GM18868 (cell line): ENCODE measurements at regions not wholly inside any gene's neighbourhood (a gene's known extent, or its start where the extent isn't known, plus 50 kb on each side); places are given as distances from the start of the nearest gene placed in this dataset.

ENCODE experiments used
- ATAC-seq: cut with Tn5 transposase; IDR thresholded peaks from one replicate; pipeline ENCODE4 v1.9.1; 2021; ENCODE audit warnings: mild to moderate bottlenecking, moderate library complexity; ENCODE audit not compliant: unreplicated experiment

- ATAC-seq: no peak
Observed at GRCh38 chr18:45168866-45169600, 446.2 kb upstream of the SLC14A2 start.

DNA sequence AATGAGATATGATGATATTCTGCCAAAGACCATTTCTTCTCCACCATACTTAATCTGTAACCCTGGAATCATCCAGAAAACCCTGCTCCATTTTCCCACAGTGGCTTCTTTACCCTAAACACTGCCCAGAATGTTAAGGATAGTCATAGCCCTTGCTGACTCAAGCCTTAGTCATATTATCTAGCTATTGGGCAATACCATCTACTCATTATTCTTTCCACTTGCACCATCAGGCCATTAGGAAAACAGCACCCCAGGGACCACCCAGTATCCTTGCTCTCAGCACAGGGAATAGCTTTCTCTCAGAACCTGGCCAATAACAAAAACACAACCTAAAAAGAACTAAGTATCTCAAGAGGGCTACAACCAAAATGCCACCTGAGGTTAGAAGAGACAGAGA, 445.7 kb upstream of the SLC14A2 start:
- no peak for ATAC-seq

GRCh38 chr18:45171679-45172191, 443.5 kb upstream of the SLC14A2 start:
- no peak for ATAC-seq

GRCh38 chr18:45173327-45173726, 441.9 kb upstream of the SLC14A2 start:
- ATAC-seq: no peak

GRCh38 chr18:45173799-45174519, 441.3 kb upstream of the SLC14A2 start:
- ATAC-seq: no peak

DNA sequence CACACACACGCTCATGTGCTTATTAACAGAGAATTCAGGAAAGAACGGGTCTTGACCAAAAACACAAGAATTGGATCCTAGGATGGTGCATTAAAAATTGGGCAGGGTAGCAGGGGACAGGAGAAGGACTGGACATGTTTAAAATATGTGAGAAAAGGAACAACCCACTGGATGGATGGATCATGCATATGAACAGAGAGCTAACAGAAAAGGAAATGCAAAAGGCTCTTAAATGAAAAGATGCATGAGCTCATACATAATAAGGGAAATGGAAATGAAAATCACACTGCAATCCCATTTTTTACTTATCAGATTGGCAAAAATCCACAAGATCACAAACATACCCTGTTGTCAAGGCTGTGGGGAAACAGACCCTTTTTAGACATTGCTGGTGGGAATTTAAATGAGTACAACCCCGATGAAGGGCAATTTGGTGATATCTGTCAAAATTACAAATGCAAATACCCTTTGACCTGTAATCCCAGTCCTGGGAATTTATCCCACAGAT, 440.6 kb upstream of the SLC14A2 start:
- no peak for ATAC-seq

- no peak for ATAC-seq
Observed at GRCh38 chr18:45175511-45175910, 439.8 kb upstream of the SLC14A2 start.

- no peak for ATAC-seq
Observed at GRCh38 chr18:45186832-45187231, 428.4 kb upstream of the SLC14A2 start.

DNA sequence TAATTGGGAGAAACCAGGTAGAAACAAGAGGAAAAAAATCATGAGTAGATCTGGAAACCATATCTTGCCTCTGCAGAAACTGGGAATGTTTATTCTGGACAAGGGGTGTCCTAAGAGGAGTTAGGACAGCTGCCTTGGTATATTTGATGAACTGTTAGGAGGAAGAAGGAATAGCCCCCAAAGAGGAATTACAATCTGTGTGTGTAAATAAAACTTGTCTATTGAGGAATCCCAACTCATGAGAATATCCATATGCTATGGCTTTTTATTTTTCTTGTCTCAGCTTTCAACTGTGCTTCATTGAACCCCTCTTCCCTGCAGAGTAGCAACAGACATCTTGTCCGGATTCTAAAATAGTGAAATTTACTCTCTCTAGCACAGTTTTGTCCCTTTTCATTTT, 423.5 kb upstream of the SLC14A2 start:
- no peak for ATAC-seq

DNA sequence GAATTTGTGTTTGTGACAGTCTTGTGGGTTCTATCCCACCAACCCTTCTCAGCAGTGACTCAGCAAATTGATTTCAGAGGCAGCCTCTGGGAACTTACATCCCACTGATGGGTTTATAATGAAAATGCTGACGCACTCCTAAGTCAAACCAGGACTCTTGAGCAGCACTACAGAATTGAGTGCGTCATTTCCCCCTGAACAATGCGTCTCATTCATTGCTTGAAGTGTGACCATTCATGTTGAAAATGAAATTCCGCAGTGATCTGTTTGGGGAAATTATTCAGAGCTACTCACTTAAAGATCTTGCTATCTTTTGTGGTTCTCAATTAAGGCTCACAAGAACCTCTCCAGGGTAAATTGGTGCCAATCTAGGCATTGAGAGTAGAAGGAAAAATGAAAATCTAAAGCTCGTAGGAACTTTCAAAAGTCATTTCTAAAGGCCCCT, 417.7 kb upstream of the SLC14A2 start:
- peak; percentile 100 for ATAC-seq

DNA sequence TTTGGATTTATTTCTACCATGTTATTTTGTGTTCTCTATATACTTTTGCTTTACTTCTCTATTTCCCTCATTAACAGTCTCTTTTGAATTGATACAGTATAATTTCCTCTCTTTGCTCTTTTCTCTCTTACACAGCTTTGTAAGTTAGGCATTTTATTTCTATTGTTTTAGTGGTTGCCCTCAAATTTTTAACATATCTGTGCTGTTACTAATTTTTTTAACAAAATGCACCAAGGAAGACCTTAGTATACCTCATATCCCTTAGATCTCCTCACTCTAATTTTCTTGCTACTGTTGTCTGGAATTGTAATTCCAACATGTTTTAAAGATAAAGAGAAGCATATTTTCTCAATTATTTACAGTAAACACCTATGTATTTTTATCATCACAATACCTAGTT, 416.8 kb upstream of the SLC14A2 start:
- ATAC-seq: no peak

DNA sequence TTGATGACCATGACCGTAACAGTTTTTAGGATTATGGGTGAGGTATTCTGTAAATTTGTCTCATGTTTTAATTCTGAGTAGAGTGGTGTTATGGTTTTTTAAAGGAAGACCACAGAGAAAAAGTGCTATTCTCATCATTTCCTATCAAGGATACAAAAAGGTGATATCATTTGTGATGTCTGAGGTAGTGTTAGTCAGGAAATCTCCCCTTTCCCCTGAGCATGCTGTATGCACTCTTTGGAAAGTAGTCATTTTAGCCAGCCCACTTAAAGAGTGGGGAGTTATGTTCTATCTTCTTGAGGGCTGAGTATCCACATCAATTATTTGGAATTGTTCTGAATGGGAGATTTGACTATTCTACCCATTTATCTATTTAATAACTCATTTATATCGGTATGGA, 414.2 kb upstream of the SLC14A2 start:
- ATAC-seq: no peak

GRCh38 chr18:45201489-45201888, 413.8 kb upstream of the SLC14A2 start:
- no peak for ATAC-seq

- ATAC-seq: no peak
Observed at GRCh38 chr18:45202061-45202460, 413.2 kb upstream of the SLC14A2 start.

- ATAC-seq: no peak
Observed at GRCh38 chr18:45203677-45204076, 411.6 kb upstream of the SLC14A2 start.

GRCh38 chr18:45207328-45207727, 407.9 kb upstream of the SLC14A2 start:
- no peak for ATAC-seq

DNA sequence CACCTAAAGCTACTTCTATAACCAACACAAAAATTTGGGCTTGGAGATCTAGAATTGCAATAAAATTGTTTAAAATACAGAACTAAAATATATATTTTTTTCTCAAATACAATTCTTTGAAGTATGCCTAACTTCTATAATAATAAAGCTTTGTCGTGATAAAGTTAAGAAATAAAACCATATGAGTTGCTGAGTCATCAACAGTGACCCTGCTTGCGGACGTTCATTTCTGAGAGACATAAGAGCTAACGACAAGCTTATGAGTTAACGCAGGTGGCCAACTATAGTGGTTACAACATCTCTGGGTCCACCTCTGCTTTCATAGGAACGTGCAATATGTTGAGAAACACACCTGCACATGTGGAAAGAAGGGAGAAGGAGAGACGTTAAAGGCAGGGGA, 407.1 kb upstream of the SLC14A2 start:
- no peak for ATAC-seq

GRCh38 chr18:45212181-45213039, 402.9 kb upstream of the SLC14A2 start:
- peak; percentile 99 for ATAC-seq

GRCh38 chr18:45213040-45213333, 402.3 kb upstream of the SLC14A2 start:
- no peak for ATAC-seq

DNA sequence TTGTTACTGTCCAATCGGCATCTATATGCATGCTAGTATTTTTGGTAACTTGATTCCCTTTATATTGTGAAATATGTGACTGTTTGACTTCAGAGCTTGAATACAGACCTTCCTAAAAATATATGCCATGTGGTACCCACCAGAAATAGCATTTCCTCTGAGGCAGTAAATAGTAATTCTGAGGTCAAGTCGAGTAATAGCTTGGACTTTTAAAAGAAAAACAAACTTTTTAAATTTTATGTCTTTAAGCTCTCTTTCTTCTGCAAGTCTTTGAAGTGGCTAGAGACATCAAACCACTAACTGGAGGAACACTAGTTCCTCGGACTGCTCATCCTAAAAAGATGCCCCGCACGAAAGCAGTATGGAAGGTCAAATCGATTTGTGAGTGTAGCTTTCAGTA, 396.8 kb upstream of the SLC14A2 start:
- no peak for ATAC-seq

DNA sequence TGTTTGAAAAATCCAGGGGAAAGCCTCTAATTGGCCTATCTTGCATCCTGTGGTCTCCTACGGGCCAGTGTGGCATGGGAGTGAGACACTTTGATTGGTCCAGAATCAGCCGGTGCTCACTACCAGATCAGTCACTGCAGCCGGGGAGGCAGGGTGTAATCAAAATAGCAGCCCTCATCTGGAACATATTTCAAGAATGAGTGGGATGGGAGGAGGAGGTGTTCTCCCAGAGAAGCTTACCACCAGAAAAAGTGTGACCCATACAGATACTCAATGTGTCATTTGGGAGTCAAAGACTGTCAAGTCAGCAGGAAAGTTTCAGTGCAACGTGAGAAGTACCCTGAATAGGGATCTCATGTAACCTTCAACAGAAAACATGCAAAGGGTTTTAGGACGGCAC, 393.9 kb upstream of the SLC14A2 start:
- ATAC-seq: no peak
